HCT116 (cell line): ENCODE measurements at regions not wholly inside any gene's neighbourhood (a gene's known extent, or its start where the extent isn't known, plus 50 kb on each side); places are given as distances from the start of the nearest gene placed in this dataset.

Experiments used
- ATAC-seq: fragments of 200-7000 bp; cut with Tn5 transposase; 2 replicates; pipeline ENCODE4 v1.9.1; 2020; ENCODE audit warnings: mild to moderate bottlenecking, moderate library complexity
- BruUV-seq: library from RNA; stranded (reverse); fragments of 400-500 nt; replicated peaks from 2 replicates; lab custom pipeline; 2021; lab: Mats Ljungman, UMichigan
- CTCF ChIA-PET: fragments of 300-600 bp; sonication (Branson Sonifier 250); formaldehyde crosslinking; loops from one replicate; lab custom pipeline; 2021; ENCODE audit warnings: antibody characterized with exemption; lab: Charles Lee
- POLR2A ChIA-PET: fragments of 300-600, 350-600 bp; sonication (Branson Sonifier 250); formaldehyde crosslinking; loops from one replicate; lab custom pipeline; 2021; ENCODE audit warnings: antibody characterized with exemption; lab: Charles Lee
- RAD21 ChIA-PET, 2 experiments: fragments of 300-600 bp; sonication (Branson Sonifier 250); formaldehyde crosslinking; loops; one replicate each; lab custom pipeline; 2023; ENCODE audit warnings: low total read pairs in 2 of 2; ENCODE audit not compliant: uncharacterized antibody in 2 of 2, unreplicated experiment in 2 of 2, low non-redundant PET in 1 of 2; lab: Charles Lee
- DNase-seq: peaks from one replicate; pipeline ENCODE4 v3.0.0-alpha.2; 2010; ENCODE audit warnings: low read depth, low spot score
- H2AFZ ChIP-seq: fragments of 200-600 bp; shearing (Covaris generic), sonication (generic); 2 replicates; pipeline ENCODE4 v1.6.1; 2017; ENCODE audit warnings: low read depth, mixed run types, mixed read lengths, antibody characterized with exemption, low read length; ENCODE audit not compliant: poor library complexity, severe bottlenecking
- H3K27ac ChIP-seq: 2 replicates; pipeline ENCODE4 v1.5.1; 2012; ENCODE audit warnings: low read depth, low read length
- H3K27me3 ChIP-seq: fragments of 200-600 bp; sonication (generic); 2 replicates; pipeline ENCODE4 v1.6.1; 2016; ENCODE audit warnings: mixed run types, low read length, mixed read lengths; ENCODE audit not compliant: insufficient read depth
- H3K36me3 ChIP-seq, 2 experiments: fragments of 200-500 bp in 1 of 2; fragments of 200-600 bp in 1 of 2; sonication (Bioruptor generic) in 1 of 2; sonication (generic) in 1 of 2; 2 replicates each; pipeline versions ENCODE4 v1.5.1 to v1.6.1; 2014 to 2016; ENCODE audit warnings: low read length in 2 of 2, inconsistent platforms in 1 of 2, mixed read lengths in 1 of 2, mixed run types in 1 of 2; ENCODE audit not compliant: insufficient read depth in 2 of 2, control insufficient read depth in 1 of 2
- H3K4me1 ChIP-seq, 2 experiments: fragments of 200-600 bp in 1 of 2; sonication (generic) in 1 of 2; 2 replicates each; pipeline versions ENCODE4 v1.5.1 to v1.6.1; 2012 to 2017; ENCODE audit warnings: low read length in 2 of 2, inconsistent platforms in 1 of 2, mild to moderate bottlenecking in 1 of 2, mixed read lengths in 1 of 2, mixed run types in 1 of 2, moderate library complexity in 1 of 2; ENCODE audit not compliant: insufficient read depth in 2 of 2, control insufficient read depth in 1 of 2
- H3K4me2 ChIP-seq: fragments of 200-600 bp; sonication (generic); 2 replicates; pipeline ENCODE4 v1.6.1; 2017; ENCODE audit warnings: mixed run types, low read length, mixed read lengths
- H3K4me3 ChIP-seq, 2 experiments: fragments of 200-600 bp in 1 of 2; sonication (generic) in 1 of 2; replicated peaks in 1 of 2; 2 replicates each; pipeline ENCODE4 v1.5.1; 2011 to 2016; ENCODE audit warnings: low read length in 2 of 2, control low read depth in 1 of 2, low read depth in 1 of 2, mild to moderate bottlenecking in 1 of 2, mixed read lengths in 1 of 2, mixed run types in 1 of 2
- H3K79me2 ChIP-seq: fragments of 200-600 bp; sonication (generic); 2 replicates; pipeline ENCODE4 v1.6.1; 2017; ENCODE audit warnings: mild to moderate bottlenecking, mixed run types, low read length, moderate library complexity, mixed read lengths; ENCODE audit not compliant: insufficient read depth
- H3K9ac ChIP-seq: fragments of 200-600 bp; sonication (generic); 2 replicates; pipeline ENCODE4 v1.6.1; 2016; ENCODE audit warnings: low read length, mixed read lengths
- H3K9me2 ChIP-seq: fragments of 200-600 bp; sonication (generic), shearing (Covaris generic); 2 replicates; pipeline ENCODE4 v1.6.1; 2017; ENCODE audit warnings: mixed run types, mild to moderate bottlenecking, moderate library complexity; ENCODE audit not compliant: insufficient read depth
- H3K9me3 ChIP-seq, 2 experiments: fragments of 200-500 bp in 1 of 2; fragments of 200-600 bp in 1 of 2; sonication (Bioruptor generic) in 1 of 2; sonication (generic) in 1 of 2; 2 replicates each; pipeline ENCODE4 v1.6.1; 2014 to 2017; ENCODE audit warnings: low read length in 2 of 2, mixed read lengths in 2 of 2, inconsistent platforms in 1 of 2, low read depth in 1 of 2, mild to moderate bottlenecking in 1 of 2, mixed run types in 1 of 2, moderate library complexity in 1 of 2; ENCODE audit not compliant: control insufficient read depth in 1 of 2, insufficient read depth in 1 of 2
- H4K20me1 ChIP-seq: fragments of 200-600 bp; sonication (generic), shearing (Covaris generic); 2 replicates; pipeline ENCODE4 v1.6.1; 2017; ENCODE audit warnings: mixed run types, mild to moderate bottlenecking, moderate library complexity; ENCODE audit not compliant: insufficient read depth
- ATF3 ChIP-seq: IDR thresholded peaks from 2 replicates; pipeline ENCODE4 v1.6.1; 2012
- CBX3 ChIP-seq: IDR thresholded peaks from 2 replicates; pipeline ENCODE4 v1.6.1; 2012; ENCODE audit warnings: low read depth
- CEBPB ChIP-seq: IDR thresholded peaks from 2 replicates; pipeline ENCODE4 v1.6.1; 2012; ENCODE audit warnings: low read depth
- POLR2AphosphoS5 ChIP-seq: IDR thresholded peaks from 2 replicates; pipeline ENCODE4 v1.6.1; 2011; ENCODE audit warnings: mild to moderate bottlenecking, low read depth, low read length, moderate library complexity
- RAD21 ChIP-seq: IDR thresholded peaks from 2 replicates; pipeline ENCODE4 v1.6.1; 2012; ENCODE audit warnings: low read depth, mild to moderate bottlenecking
- YY1 ChIP-seq: IDR thresholded peaks from 2 replicates; pipeline ENCODE4 v1.6.1; 2011; ENCODE audit warnings: low read length, low read depth, moderate library complexity, mild to moderate bottlenecking; ENCODE audit not compliant: insufficient replicate concordance; ENCODE audit errors: extremely low read depth
- ZBTB33 ChIP-seq: IDR thresholded peaks from 2 replicates; pipeline ENCODE4 v1.6.1; 2011; ENCODE audit warnings: mild to moderate bottlenecking, low read length, moderate library complexity; ENCODE audit not compliant: insufficient replicate concordance; ENCODE audit errors: extremely low read depth
- ZNF274 ChIP-seq: fragments of 200-500 bp; sonication (Bioruptor generic); IDR thresholded peaks from 2 replicates; pipeline ENCODE4 v1.6.1; 2014; ENCODE audit warnings: mild to moderate bottlenecking, low read depth, low read length, inconsistent platforms
- intact Hi-C: fragments of 100-400 bp; cut with micrococcal nuclease; formaldehyde crosslinking; loops from 2 replicates; pipeline ENCODE4 v1.10.0; 2022
- TF ChIP-seq, protein P1 (sequence below): IDR thresholded peaks from 2 replicates; pipeline ENCODE4 v1.6.1; 2012

- Histone ChIP-seq H3K27me3 (no peaks in the 10 kb centered on the region), H3K9me3 (no peaks in the 10 kb centered on the region), H3K9ac (no peak overlapping the region), H3K9me2 (no peaks in the 10 kb centered on the region), H3K4me2 (no peak overlapping the region), H3K79me2 (no peaks in the 10 kb centered on the region), H3K4me3 (no peak overlapping the region), H2AFZ (no peak overlapping the region), H3K27ac (no peak overlapping the region), H3K4me1 (no peaks in the 10 kb centered on the region), H4K20me1 (no peaks in the 10 kb centered on the region), H3K36me3 (no peaks in the 10 kb centered on the region)
- ChIA-PET CTCF (no interaction called here), POLR2A (no interaction called here), RAD21 (no interaction called here)
- TF ChIP-seq CEBPB = no peak
- TF ChIP-seq ZNF274 = no peak
- TF ChIP-seq, protein P1, sequence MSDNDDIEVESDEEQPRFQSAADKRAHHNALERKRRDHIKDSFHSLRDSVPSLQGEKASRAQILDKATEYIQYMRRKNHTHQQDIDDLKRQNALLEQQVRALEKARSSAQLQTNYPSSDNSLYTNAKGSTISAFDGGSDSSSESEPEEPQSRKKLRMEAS = no peak
- no peak for TF ChIP-seq YY1
- TF ChIP-seq ATF3 = no peak
- no peak for TF ChIP-seq RAD21
- TF ChIP-seq CBX3 = no peak
- DNase-seq (no peak), ATAC-seq (no peak)
- intact Hi-C loops = no loop called here
- no TSS peak for BruUV-seq
Observed at GRCh38 chr1:62380181-62380580, 56.7 kb upstream of the USP1 start.

- Histone ChIP-seq H3K36me3 (no peaks in the 10 kb centered on the region), H4K20me1 (no peaks in the 10 kb centered on the region), H3K27ac (no peak overlapping the region), H3K4me3 (no peak overlapping the region), H3K4me1 (no peaks in the 10 kb centered on the region), H3K9ac (no peak overlapping the region), H3K4me2 (no peak overlapping the region), H3K27me3 (no peaks in the 10 kb centered on the region), H3K79me2 (no peaks in the 10 kb centered on the region), H2AFZ (no peak overlapping the region), H3K9me2 (no peaks in the 10 kb centered on the region), H3K9me3 (no peaks in the 10 kb centered on the region)
- intact Hi-C loops = no loop called here
- BruUV-seq = no TSS peak
- POLR2A ChIA-PET = no interaction called here
- RAD21 ChIA-PET = no interaction called here
- no peak for DNase-seq
- no peak for TF ChIP-seq CEBPB
- TF ChIP-seq, protein P1 = no peak
- TF ChIP-seq ZNF274 = no peak
- no peak for TF ChIP-seq ZBTB33
- no peak for TF ChIP-seq POLR2AphosphoS5
- ATAC-seq = no peak
- CTCF ChIA-PET = interaction anchor here (1.4 kb wide), 1 partner anchor 9 kb away, joined by 3 read pairs; no protein-coding TSS in a partner anchor
Observed at GRCh38 chr1:62381831-62382657, 54.8 kb upstream of the USP1 start.
